ENCODE measurements at regions not wholly inside any gene's neighbourhood (a gene's known extent, or its start where the extent isn't known, plus 50 kb on each side); places are given as distances from the start of the nearest gene placed in this dataset.
A peak's percentile ranks its signal among the peaks of the same experiment; 100 is the strongest.

GRCh38 chr20:6178537-6178936 is 55.7 kb upstream of the FERMT1 start:
- TF ChIP-seq CTCF (IDR thresholded peaks at IDR 0.05; ENCODE audit: low read depth, low read length) (peak; percentile 54), EZH2phosphoT487 (IDR thresholded peaks at IDR 0.05; ENCODE audit: low read depth) (no peak)
